ENCODE measurements at regions not wholly inside any gene's neighbourhood (a gene's known extent, or its start where the extent isn't known, plus 50 kb on each side); places are given as distances from the start of the nearest gene placed in this dataset.
"Not testable (repeated sequence)": the region's sequence is repeated elsewhere in the genome, so short reads cannot be mapped to it uniquely, and the experiment has no call there.

GRCh38 chr3:34865346-34865745 lies 774.0 kb upstream of the ARPP21 start:
- Mint-ChIP-seq H3K4me1 (no peaks in the 10 kb centered on the region), H3K4me3 (no peak overlapping the region), H3K27ac (no peak overlapping the region), H3K27me3 (peaks cover 3% of the 10 kb centered on the region), H3K36me3 (no peaks in the 10 kb centered on the region), H3K9me3 (peaks cover 2% of the 10 kb centered on the region)
- ATAC-seq (ENCODE audit: low read depth) (no peak), DNase-seq (no peak)
- POLR2A ChIA-PET: no interaction called here

- Mint-ChIP-seq H3K27ac (no peak overlapping the region), H3K27me3 (peaks cover 3% of the 10 kb centered on the region), H3K9me3 (peaks cover 2% of the 10 kb centered on the region), H3K4me1 (no peaks in the 10 kb centered on the region), H3K4me3 (no peak overlapping the region), H3K36me3 (no peaks in the 10 kb centered on the region)
- no peak for DNase-seq
- no peak for ATAC-seq (ENCODE audit: low read depth)
- POLR2A ChIA-PET: no interaction called here
Measured at GRCh38 chr3:34868935-34869334, 770.4 kb upstream of the ARPP21 start.

- Mint-ChIP-seq H3K27ac (no peak overlapping the region), H3K4me3 (no peak overlapping the region), H3K4me1 (no peaks in the 10 kb centered on the region), H3K27me3 (peaks cover 3% of the 10 kb centered on the region), H3K36me3 (no peaks in the 10 kb centered on the region), H3K9me3 (peaks cover 2% of the 10 kb centered on the region)
- POLR2A ChIA-PET: no interaction called here
- DNase-seq (no peak), ATAC-seq (ENCODE audit: low read depth) (no peak)
Measured at GRCh38 chr3:34869696-34870095, 769.6 kb upstream of the ARPP21 start.

GRCh38 chr3:34872406-34872805 lies 766.9 kb upstream of the ARPP21 start:
- DNase-seq (no peak), ATAC-seq (ENCODE audit: low read depth) (no peak)
- Mint-ChIP-seq H3K27ac (no peak overlapping the region), H3K36me3 (no peaks in the 10 kb centered on the region), H3K4me3 (no peak overlapping the region), H3K27me3 (peaks cover 3% of the 10 kb centered on the region), H3K4me1 (no peaks in the 10 kb centered on the region), H3K9me3 (peaks cover 2% of the 10 kb centered on the region)
- POLR2A ChIA-PET: no interaction called here

GRCh38 chr3:34876997-34877396 lies 762.3 kb upstream of the ARPP21 start:
- POLR2A ChIA-PET: no interaction called here
- no peak for DNase-seq
- H3K4me1 Mint-ChIP-seq: no peaks in the 10 kb centered on the region
- H3K27me3 Mint-ChIP-seq: no peaks in the 10 kb centered on the region
- no peak overlapping the region for H3K27ac Mint-ChIP-seq
- no peaks in the 10 kb centered on the region for H3K9me3 Mint-ChIP-seq
- H3K36me3 Mint-ChIP-seq: no peaks in the 10 kb centered on the region
- H3K4me3 Mint-ChIP-seq: no peak overlapping the region
- no peak for ATAC-seq (ENCODE audit: low read depth)

GRCh38 chr3:34878488-34878887 lies 760.8 kb upstream of the ARPP21 start:
- H3K4me1 Mint-ChIP-seq: no peaks in the 10 kb centered on the region
- H3K27ac Mint-ChIP-seq: no peak overlapping the region
- POLR2A ChIA-PET: no interaction called here
- no peaks in the 10 kb centered on the region for H3K36me3 Mint-ChIP-seq
- no peak overlapping the region for H3K4me3 Mint-ChIP-seq
- DNase-seq (no peak), ATAC-seq (ENCODE audit: low read depth) (no peak)
- H3K27me3 Mint-ChIP-seq: no peaks in the 10 kb centered on the region
- H3K9me3 Mint-ChIP-seq: no peaks in the 10 kb centered on the region

- POLR2A ChIA-PET: no interaction called here
- Mint-ChIP-seq H3K27me3 (no peaks in the 10 kb centered on the region), H3K9me3 (no peaks in the 10 kb centered on the region), H3K4me3 (no peak overlapping the region), H3K27ac (no peak overlapping the region), H3K4me1 (no peaks in the 10 kb centered on the region), H3K36me3 (no peaks in the 10 kb centered on the region)
- no peak for ATAC-seq (ENCODE audit: low read depth)
- no peak for DNase-seq
Measured at GRCh38 chr3:34881026-34881425, 758.3 kb upstream of the ARPP21 start.

GRCh38 chr3:34882764-34883163 lies 756.6 kb upstream of the ARPP21 start:
- Mint-ChIP-seq H3K9me3 (no peaks in the 10 kb centered on the region), H3K27me3 (no peaks in the 10 kb centered on the region), H3K36me3 (no peaks in the 10 kb centered on the region), H3K4me1 (no peaks in the 10 kb centered on the region), H3K4me3 (no peak overlapping the region), H3K27ac (no peak overlapping the region)
- POLR2A ChIA-PET: no interaction called here
- DNase-seq (no peak), ATAC-seq (ENCODE audit: low read depth) (no peak)

GRCh38 chr3:34884007-34884406 lies 755.3 kb upstream of the ARPP21 start:
- ATAC-seq (ENCODE audit: low read depth): no peak
- H3K9me3 Mint-ChIP-seq: no peaks in the 10 kb centered on the region
- H3K27ac Mint-ChIP-seq: no peak overlapping the region
- H3K4me1 Mint-ChIP-seq: no peaks in the 10 kb centered on the region
- no peak overlapping the region for H3K4me3 Mint-ChIP-seq
- DNase-seq: no peak
- H3K27me3 Mint-ChIP-seq: no peaks in the 10 kb centered on the region
- POLR2A ChIA-PET: no interaction called here
- no peaks in the 10 kb centered on the region for H3K36me3 Mint-ChIP-seq

- ATAC-seq (ENCODE audit: low read depth): no peak
- H3K27me3 Mint-ChIP-seq: no peaks in the 10 kb centered on the region
- H3K4me3 Mint-ChIP-seq: no peak overlapping the region
- no peaks in the 10 kb centered on the region for H3K9me3 Mint-ChIP-seq
- H3K4me1 Mint-ChIP-seq: no peaks in the 10 kb centered on the region
- POLR2A ChIA-PET: no interaction called here
- H3K36me3 Mint-ChIP-seq: no peaks in the 10 kb centered on the region
- no peak overlapping the region for H3K27ac Mint-ChIP-seq
- DNase-seq: no peak
Measured at GRCh38 chr3:34886443-34886842, 752.9 kb upstream of the ARPP21 start.

- Mint-ChIP-seq H3K27ac (no peak overlapping the region), H3K4me3 (no peak overlapping the region), H3K27me3 (no peaks in the 10 kb centered on the region), H3K4me1 (no peaks in the 10 kb centered on the region), H3K9me3 (no peaks in the 10 kb centered on the region), H3K36me3 (no peaks in the 10 kb centered on the region)
- POLR2A ChIA-PET: no interaction called here
- DNase-seq (no peak), ATAC-seq (ENCODE audit: low read depth) (no peak)
Measured at GRCh38 chr3:34889641-34890040, 749.7 kb upstream of the ARPP21 start.

- no peak for ATAC-seq (ENCODE audit: low read depth)
- H3K27me3 Mint-ChIP-seq: no peaks in the 10 kb centered on the region
- no peak overlapping the region for H3K27ac Mint-ChIP-seq
- POLR2A ChIA-PET: no interaction called here
- H3K9me3 Mint-ChIP-seq: no peaks in the 10 kb centered on the region
- H3K4me3 Mint-ChIP-seq: no peak overlapping the region
- DNase-seq: no peak
- no peaks in the 10 kb centered on the region for H3K36me3 Mint-ChIP-seq
- no peaks in the 10 kb centered on the region for H3K4me1 Mint-ChIP-seq
Measured at GRCh38 chr3:34890247-34890646, 749.1 kb upstream of the ARPP21 start.

GRCh38 chr3:34891941-34892340 lies 747.4 kb upstream of the ARPP21 start:
- H3K36me3 Mint-ChIP-seq: no peaks in the 10 kb centered on the region
- no peak overlapping the region for H3K4me3 Mint-ChIP-seq
- H3K4me1 Mint-ChIP-seq: no peaks in the 10 kb centered on the region
- no peak for DNase-seq
- H3K27ac Mint-ChIP-seq: no peak overlapping the region
- ATAC-seq (ENCODE audit: low read depth): no peak
- POLR2A ChIA-PET: no interaction called here
- H3K27me3 Mint-ChIP-seq: no peaks in the 10 kb centered on the region
- no peaks in the 10 kb centered on the region for H3K9me3 Mint-ChIP-seq

GRCh38 chr3:34895841-34896240 lies 743.5 kb upstream of the ARPP21 start:
- POLR2A ChIA-PET: no interaction called here
- H3K4me3 Mint-ChIP-seq: no peak overlapping the region
- no peaks in the 10 kb centered on the region for H3K4me1 Mint-ChIP-seq
- H3K36me3 Mint-ChIP-seq: no peaks in the 10 kb centered on the region
- H3K9me3 Mint-ChIP-seq: no peaks in the 10 kb centered on the region
- H3K27ac Mint-ChIP-seq: no peak overlapping the region
- H3K27me3 Mint-ChIP-seq: no peaks in the 10 kb centered on the region
- no peak for ATAC-seq (ENCODE audit: low read depth)
- no peak for DNase-seq

- H3K9me3 Mint-ChIP-seq; POLR2A ChIA-PET; H3K27me3 Mint-ChIP-seq; H3K4me1 Mint-ChIP-seq; H3K27ac Mint-ChIP-seq; ATAC-seq (ENCODE audit: low read depth); DNase-seq; H3K4me3 Mint-ChIP-seq; H3K36me3 Mint-ChIP-seq: not testable (repeated sequence)
Measured at GRCh38 chr3:34909679-34910078, 729.6 kb upstream of the ARPP21 start.
